Muscle layer of duodenum (tissue), 2 donors: ENCODE measurements at regions not wholly inside any gene's neighbourhood (a gene's known extent, or its start where the extent isn't known, plus 50 kb on each side); places are given as distances from the start of the nearest gene placed in this dataset.
"Not testable (repeated sequence)": the region's sequence is repeated elsewhere in the genome, so short reads cannot be mapped to it uniquely, and the experiment has no call there.

ENCODE experiments used
- H3K27ac ChIP-seq: one replicate; pipeline ENCODE4 v1.7.0; 2013; ENCODE audit warnings: mild to moderate bottlenecking, low read length
- H3K27me3 ChIP-seq: one replicate; pipeline ENCODE4 v1.7.0; 2013; ENCODE audit warnings: low read depth, mild to moderate bottlenecking, control low read depth, low read length
- H3K36me3 ChIP-seq, 2 donors: one replicate each; pipeline ENCODE4 v1.7.0; 2013; ENCODE audit warnings: low read length in 2 of 2, control low read depth in 1 of 2, mild to moderate bottlenecking in 1 of 2; ENCODE audit not compliant: insufficient read depth in 2 of 2, control insufficient read depth in 1 of 2
- H3K4me1 ChIP-seq, 2 donors: one replicate each; pipeline ENCODE4 v1.7.0; 2013; ENCODE audit warnings: low read length in 2 of 2, mild to moderate bottlenecking in 2 of 2, control low read depth in 1 of 2, moderate library complexity in 1 of 2; ENCODE audit not compliant: insufficient read depth in 2 of 2, control insufficient read depth in 1 of 2
- H3K4me3 ChIP-seq, 2 donors: one replicate each; pipeline ENCODE4 v1.7.0; 2013; ENCODE audit warnings: low read length in 2 of 2, low read depth in 1 of 2, mild to moderate bottlenecking in 1 of 2
- H3K9me3 ChIP-seq, 2 donors: one replicate each; pipeline ENCODE4 v1.7.0; 2013; ENCODE audit warnings: low read length in 2 of 2, control low read depth in 1 of 2, mild to moderate bottlenecking in 1 of 2; ENCODE audit not compliant: control insufficient read depth in 1 of 2
- donor health status: healthy.

GRCh38 chr1:120299433-120300057, 115.3 kb upstream of the NBPF8 start:
- not testable (repeated sequence) for H3K36me3 ChIP-seq, H3K9me3 ChIP-seq, H3K4me1 ChIP-seq, H3K4me3 ChIP-seq, H3K27ac ChIP-seq, H3K27me3 ChIP-seq

- not testable (repeated sequence) for H3K4me3 ChIP-seq, H3K9me3 ChIP-seq, H3K27me3 ChIP-seq, H3K36me3 ChIP-seq, H3K27ac ChIP-seq, H3K4me1 ChIP-seq
Measured at GRCh38 chr1:120298487-120298886, 116.3 kb upstream of the NBPF8 start.

- not testable (repeated sequence) for H3K9me3 ChIP-seq, H3K27ac ChIP-seq, H3K4me3 ChIP-seq, H3K27me3 ChIP-seq, H3K4me1 ChIP-seq, H3K36me3 ChIP-seq
Measured at GRCh38 chr1:120297345-120297953, 117.4 kb upstream of the NBPF8 start.

GRCh38 chr1:120290105-120290504, 113.8 kb upstream of the SEC22B start:
- H3K4me3 ChIP-seq = not testable (repeated sequence)

DNA sequence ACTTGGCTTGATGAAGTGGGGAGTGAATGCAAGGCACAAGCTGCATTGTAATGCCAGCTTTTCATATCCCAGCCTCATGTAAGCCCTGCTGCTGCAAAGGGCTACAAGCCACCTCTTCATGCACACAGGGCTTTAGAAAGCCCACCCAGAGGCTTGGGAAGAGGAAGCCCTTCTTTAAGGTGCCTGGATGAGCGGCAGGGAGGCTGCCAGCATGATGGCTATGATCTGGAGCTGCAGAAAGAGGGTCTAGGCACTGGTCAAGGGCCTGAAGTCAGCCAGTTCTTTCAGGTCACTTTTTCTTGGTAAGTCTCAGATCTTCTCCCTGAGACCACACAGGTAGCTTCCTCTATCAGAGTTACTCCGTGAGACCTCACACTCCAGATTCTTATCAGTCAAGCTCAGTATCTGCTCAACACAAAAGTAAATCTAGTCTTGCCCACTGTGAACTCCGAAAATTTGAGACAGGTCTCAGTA, 113.3 kb upstream of the SEC22B start:
- not testable (repeated sequence) for H3K27me3 ChIP-seq, H3K36me3 ChIP-seq, H3K9me3 ChIP-seq, H3K27ac ChIP-seq, H3K4me3 ChIP-seq, H3K4me1 ChIP-seq

More at GRCh38 chr1:120290105-120290504, 113.8 kb upstream of the SEC22B start:
- not testable (repeated sequence) for H3K27me3 ChIP-seq, H3K27ac ChIP-seq, H3K36me3 ChIP-seq, H3K4me1 ChIP-seq, H3K9me3 ChIP-seq

GRCh38 chr1:120288814-120289600, 112.7 kb upstream of the SEC22B start:
- not testable (repeated sequence) for H3K4me3 ChIP-seq, H3K27me3 ChIP-seq, H3K4me1 ChIP-seq, H3K27ac ChIP-seq, H3K9me3 ChIP-seq, H3K36me3 ChIP-seq

GRCh38 chr1:120288167-120288566, 111.8 kb upstream of the SEC22B start:
- H3K36me3 ChIP-seq, H3K27ac ChIP-seq, H3K4me1 ChIP-seq, H3K27me3 ChIP-seq, H3K4me3 ChIP-seq, H3K9me3 ChIP-seq: not testable (repeated sequence)

GRCh38 chr1:120282744-120283464, 106.6 kb upstream of the SEC22B start:
- H3K4me1 ChIP-seq, H3K36me3 ChIP-seq, H3K27me3 ChIP-seq, H3K9me3 ChIP-seq, H3K4me3 ChIP-seq, H3K27ac ChIP-seq: not testable (repeated sequence)

DNA sequence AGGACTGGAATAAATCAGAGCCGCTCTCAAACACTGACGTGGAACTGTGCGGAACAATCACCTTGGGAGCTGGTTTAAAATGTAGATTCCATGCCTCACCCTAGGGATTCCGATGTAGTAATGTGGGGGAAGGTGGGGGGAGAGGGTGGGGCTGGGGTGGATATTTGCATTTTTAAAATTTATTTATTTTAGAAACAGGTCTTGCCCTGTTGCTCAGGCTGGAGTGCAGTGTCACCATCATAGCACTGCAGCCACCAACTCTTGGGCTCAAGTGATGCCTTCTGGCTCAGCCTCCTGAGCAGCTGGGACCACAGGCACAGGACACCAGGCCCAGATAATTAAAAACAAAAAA, 101.9 kb upstream of the SEC22B start:
- H3K9me3 ChIP-seq, H3K27me3 ChIP-seq, H3K4me1 ChIP-seq, H3K36me3 ChIP-seq, H3K4me3 ChIP-seq, H3K27ac ChIP-seq: not testable (repeated sequence)

GRCh38 chr1:120277428-120278258, 101.3 kb upstream of the SEC22B start:
- not testable (repeated sequence) for H3K27ac ChIP-seq, H3K9me3 ChIP-seq, H3K4me1 ChIP-seq, H3K4me3 ChIP-seq, H3K27me3 ChIP-seq, H3K36me3 ChIP-seq

DNA sequence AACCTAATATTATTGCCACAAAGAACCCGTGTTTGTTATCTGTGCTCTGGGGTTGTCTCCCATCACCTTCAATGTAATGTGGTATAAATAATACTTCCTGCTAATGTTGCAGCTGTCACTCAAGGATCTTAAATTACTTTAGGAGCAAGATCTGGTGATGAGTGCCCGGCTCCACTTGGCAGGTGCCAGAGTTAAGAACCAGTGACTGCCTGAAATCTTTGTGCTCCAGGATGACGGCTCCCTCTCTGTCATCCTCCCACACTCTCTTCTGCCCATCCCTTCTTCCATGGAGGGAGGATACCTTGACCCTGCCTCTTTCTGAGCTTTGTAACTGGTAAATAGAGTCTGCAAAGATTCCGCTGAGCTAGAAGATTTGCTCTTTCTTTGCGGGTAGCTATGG, 100.4 kb upstream of the SEC22B start:
- H3K4me1 ChIP-seq, H3K27ac ChIP-seq, H3K27me3 ChIP-seq, H3K9me3 ChIP-seq, H3K36me3 ChIP-seq, H3K4me3 ChIP-seq: not testable (repeated sequence)
